GM06990 (cell line): ENCODE measurements at regions not wholly inside any gene's neighbourhood (a gene's known extent, or its start where the extent isn't known, plus 50 kb on each side); places are given as distances from the start of the nearest gene placed in this dataset.

Experiments used
- DNase-seq: peaks from one replicate; pipeline ENCODE4 v3.0.0-alpha.2; 2011; ENCODE audit not compliant: insufficient read length; ENCODE audit errors: extremely low read depth
- H3K27me3 ChIP-seq: replicated peaks from 2 replicates; pipeline ENCODE4 v1.6.0; 2011; ENCODE audit warnings: low read length; ENCODE audit not compliant: control insufficient read depth, insufficient read depth
- H3K36me3 ChIP-seq: 2 replicates; pipeline ENCODE4 v1.5.1; 2011; ENCODE audit warnings: low read length; ENCODE audit not compliant: control insufficient read depth, insufficient read depth
- H3K4me3 ChIP-seq: replicated peaks from 2 replicates; pipeline ENCODE4 v1.5.1; 2011; ENCODE audit warnings: low read depth, mild to moderate bottlenecking, control low read depth, low read length
- CTCF ChIP-seq: IDR thresholded peaks from 2 replicates; pipeline ENCODE4 v1.5.1; 2011; ENCODE audit warnings: low read length, control low read depth, mild to moderate bottlenecking, inconsistent platforms; ENCODE audit not compliant: insufficient read depth, poor library complexity, severe bottlenecking

GRCh38 chr4:149896432-149896831 lies 80.8 kb upstream of the IQCM start:
- Histone ChIP-seq H3K36me3 (no peaks in the 10 kb centered on the region), H3K4me3 (no peak overlapping the region), H3K27me3 (no peaks in the 10 kb centered on the region)
- no peak for DNase-seq
- TF ChIP-seq CTCF: no peak

- H3K4me3 ChIP-seq: no peak overlapping the region
- H3K27me3 ChIP-seq: no peaks in the 10 kb centered on the region
- no peak for DNase-seq
- H3K36me3 ChIP-seq: no peaks in the 10 kb centered on the region
- peak; percentile 35 for TF ChIP-seq CTCF
Observed at GRCh38 chr4:149897783-149898182, 82.1 kb upstream of the IQCM start.

GRCh38 chr4:149901128-149901527 lies 85.5 kb upstream of the IQCM start:
- H3K27me3 ChIP-seq: no peaks in the 10 kb centered on the region
- no peak overlapping the region for H3K4me3 ChIP-seq
- DNase-seq: no peak
- TF ChIP-seq CTCF: no peak
- no peaks in the 10 kb centered on the region for H3K36me3 ChIP-seq

- no peak for TF ChIP-seq CTCF
- H3K4me3 ChIP-seq: no peak overlapping the region
- DNase-seq: no peak
- H3K36me3 ChIP-seq: no peaks in the 10 kb centered on the region
- H3K27me3 ChIP-seq: no peaks in the 10 kb centered on the region
Observed at GRCh38 chr4:149902242-149902641, 86.6 kb upstream of the IQCM start.

- TF ChIP-seq CTCF: no peak
- no peak for DNase-seq
- Histone ChIP-seq H3K36me3 (no peaks in the 10 kb centered on the region), H3K4me3 (no peak overlapping the region), H3K27me3 (no peaks in the 10 kb centered on the region)
Observed at GRCh38 chr4:149910177-149910576, 94.5 kb upstream of the IQCM start.

- no peak for DNase-seq
- no peak for TF ChIP-seq CTCF
- H3K27me3 ChIP-seq: no peaks in the 10 kb centered on the region
Observed at GRCh38 chr4:149910604-149911350, 95.1 kb upstream of the IQCM start.

More at GRCh38 chr4:149910604-149911350, 95.1 kb upstream of the IQCM start:
- Histone ChIP-seq H3K36me3 (no peaks in the 10 kb centered on the region), H3K4me3 (no peak overlapping the region)
